ENCODE measurements at regions not wholly inside any gene's neighbourhood (a gene's known extent, or its start where the extent isn't known, plus 50 kb on each side); places are given as distances from the start of the nearest gene placed in this dataset.

GRCh38 chr15:93985925-93986324 is 245.4 kb upstream of the MCTP2 start:
- Histone ChIP-seq H3K27me3 (no peaks in the 10 kb centered on the region), H3K27ac (no peak overlapping the region), H3K36me3 (no peaks in the 10 kb centered on the region), H3K4me1 (no peaks in the 10 kb centered on the region), H3K9me3 (no peaks in the 10 kb centered on the region), H3K4me3 (no peak overlapping the region)
- TF ChIP-seq CTCF (IDR thresholded peaks at IDR 0.05) (no peak), POLR2A (IDR thresholded peaks at IDR 0.05) (no peak)
- no peak for DNase-seq

GRCh38 chr15:93985176-93985575 is 246.2 kb upstream of the MCTP2 start:
- no peak for DNase-seq
- Histone ChIP-seq H3K27ac (no peak overlapping the region), H3K36me3 (no peaks in the 10 kb centered on the region), H3K4me1 (no peaks in the 10 kb centered on the region), H3K4me3 (no peak overlapping the region), H3K27me3 (no peaks in the 10 kb centered on the region), H3K9me3 (no peaks in the 10 kb centered on the region)
- TF ChIP-seq POLR2A (IDR thresholded peaks at IDR 0.05): no peak
- no peak for TF ChIP-seq CTCF (IDR thresholded peaks at IDR 0.05)

- H3K27ac ChIP-seq: no peak overlapping the region
- no peak overlapping the region for H3K4me3 ChIP-seq
- no peak for DNase-seq
- no peaks in the 10 kb centered on the region for H3K4me1 ChIP-seq
- H3K27me3 ChIP-seq: no peaks in the 10 kb centered on the region
- H3K36me3 ChIP-seq: no peaks in the 10 kb centered on the region
- TF ChIP-seq CTCF (IDR thresholded peaks at IDR 0.05) (no peak), POLR2A (IDR thresholded peaks at IDR 0.05) (no peak)
- no peaks in the 10 kb centered on the region for H3K9me3 ChIP-seq
Observed at GRCh38 chr15:93983526-93983925, 247.8 kb upstream of the MCTP2 start.

- DNase-seq: no peak
- Histone ChIP-seq H3K4me3 (no peak overlapping the region), H3K36me3 (no peaks in the 10 kb centered on the region), H3K4me1 (no peaks in the 10 kb centered on the region), H3K27ac (peak overlapping the region in 2 of 4 donors; percentile 10 to 41), H3K9me3 (no peaks in the 10 kb centered on the region), H3K27me3 (no peaks in the 10 kb centered on the region)
- TF ChIP-seq CTCF (IDR thresholded peaks at IDR 0.05) (no peak), POLR2A (IDR thresholded peaks at IDR 0.05) (no peak)
Observed at GRCh38 chr15:93982226-93982727, 249.1 kb upstream of the MCTP2 start.

- Histone ChIP-seq H3K4me1 (no peaks in the 10 kb centered on the region), H3K27me3 (no peaks in the 10 kb centered on the region), H3K27ac (peak overlapping the region in 1 of 4 donors; percentile 26), H3K9me3 (no peaks in the 10 kb centered on the region), H3K4me3 (no peak overlapping the region), H3K36me3 (no peaks in the 10 kb centered on the region)
- TF ChIP-seq CTCF (IDR thresholded peaks at IDR 0.05) (no peak), POLR2A (IDR thresholded peaks at IDR 0.05) (no peak)
- no peak for DNase-seq
Observed at GRCh38 chr15:93981706-93982105, 249.7 kb upstream of the MCTP2 start.
